ENCODE measurements at regions not wholly inside any gene's neighbourhood (a gene's known extent, or its start where the extent isn't known, plus 50 kb on each side); places are given as distances from the start of the nearest gene placed in this dataset.

DNA sequence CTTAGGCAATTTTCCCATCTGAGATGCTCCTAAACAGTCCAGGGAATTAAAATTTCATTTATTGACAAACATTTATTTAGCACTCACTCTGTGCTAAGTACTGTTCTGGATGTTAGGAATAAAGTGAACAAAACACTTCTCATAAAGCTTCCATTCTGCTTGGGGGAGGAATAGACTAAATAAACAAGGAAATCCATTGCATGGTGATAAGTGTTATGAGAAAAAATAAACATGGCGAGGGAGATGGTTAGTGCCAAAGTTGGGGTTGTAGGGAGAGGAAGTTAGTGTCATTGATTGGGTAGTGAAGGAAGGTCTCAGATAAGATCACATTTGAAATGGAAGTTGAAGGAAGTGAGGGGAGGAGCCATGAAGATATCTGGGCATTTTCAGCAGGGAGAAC is 72.2 kb upstream of the CES5A start:
- no peak for TF ChIP-seq YY1 (IDR thresholded peaks at IDR 0.05; ENCODE audit: low read depth, low read length)
- no peak for TF ChIP-seq NFIC (IDR thresholded peaks at IDR 0.05; ENCODE audit: low read depth, low read length)
- TF ChIP-seq RCOR1 (conservative IDR thresholded peaks at IDR 0.05; ENCODE audit: low read depth, low read length): no peak
- no peak for TF ChIP-seq EP300 (IDR thresholded peaks at IDR 0.05; ENCODE audit: borderline replicate concordance in 1 of 2, control insufficient read depth in 1 of 2, low read depth in 2 of 2, low read length in 2 of 2)
- no peak for TF ChIP-seq CREB1 (IDR thresholded peaks at IDR 0.05; ENCODE audit: low read depth)
- TF ChIP-seq HCFC1 (IDR thresholded peaks at IDR 0.05; ENCODE audit: low read length): no peak
- TF ChIP-seq FOXM1 (IDR thresholded peaks at IDR 0.05; ENCODE audit: low read depth, low read length): no peak
- no peak for TF ChIP-seq EZH2 (IDR thresholded peaks at IDR 0.05; ENCODE audit: borderline replicate concordance, control insufficient read depth, low read depth, low read length)
- TF ChIP-seq CHD2 (IDR thresholded peaks at IDR 0.05; ENCODE audit: borderline replicate concordance, low read depth, low read length): no peak
- no peak for TF ChIP-seq NRF1 (conservative IDR thresholded peaks at IDR 0.05; ENCODE audit: low read depth, low read length)
- no peak for TF ChIP-seq TCF12 (IDR thresholded peaks at IDR 0.05; ENCODE audit: low read depth, low read length)
- TF ChIP-seq, protein P1, sequence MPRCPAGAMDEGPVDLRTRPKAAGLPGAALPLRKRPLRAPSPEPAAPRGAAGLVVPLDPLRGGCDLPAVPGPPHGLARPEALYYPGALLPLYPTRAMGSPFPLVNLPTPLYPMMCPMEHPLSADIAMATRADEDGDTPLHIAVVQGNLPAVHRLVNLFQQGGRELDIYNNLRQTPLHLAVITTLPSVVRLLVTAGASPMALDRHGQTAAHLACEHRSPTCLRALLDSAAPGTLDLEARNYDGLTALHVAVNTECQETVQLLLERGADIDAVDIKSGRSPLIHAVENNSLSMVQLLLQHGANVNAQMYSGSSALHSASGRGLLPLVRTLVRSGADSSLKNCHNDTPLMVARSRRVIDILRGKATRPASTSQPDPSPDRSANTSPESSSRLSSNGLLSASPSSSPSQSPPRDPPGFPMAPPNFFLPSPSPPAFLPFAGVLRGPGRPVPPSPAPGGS (IDR thresholded peaks at IDR 0.05; ENCODE audit: borderline replicate concordance, insufficient read depth, low read depth, low read length, poor library complexity, severe bottlenecking): no peak

Data from GM12878 (cell line).